Mesenchymal stem cell (in vitro differentiated cells and primary cell): ENCODE measurements at regions not wholly inside any gene's neighbourhood (a gene's known extent, or its start where the extent isn't known, plus 50 kb on each side); places are given as distances from the start of the nearest gene placed in this dataset.

Experiments
- DNase-seq: peaks from one replicate; pipeline ENCODE4 v3.0.0-alpha.2; 2013
- H2AFZ ChIP-seq: one replicate; pipeline ENCODE4 v1.6.1; 2013; ENCODE audit warnings: low read depth, mild to moderate bottlenecking, control low read depth, inconsistent platforms, low read length, moderate library complexity
- H2AK5ac ChIP-seq: 2 replicates; pipeline ENCODE4 v1.6.1; 2013; ENCODE audit warnings: low read length, moderate library complexity, mild to moderate bottlenecking, inconsistent platforms; ENCODE audit not compliant: severe bottlenecking
- H2BK120ac ChIP-seq: one replicate; pipeline ENCODE4 v1.6.1; 2013; ENCODE audit warnings: low read depth, mild to moderate bottlenecking, inconsistent platforms, low read length, moderate library complexity
- H2BK12ac ChIP-seq, 2 experiments: one replicate each; pipeline ENCODE4 v1.6.1; 2013; ENCODE audit warnings: inconsistent platforms in 2 of 2, low read length in 2 of 2, mild to moderate bottlenecking in 2 of 2, moderate library complexity in 2 of 2, control low read depth in 1 of 2
- H2BK15ac ChIP-seq: one replicate; pipeline ENCODE4 v1.6.1; 2013; ENCODE audit warnings: mild to moderate bottlenecking, low read depth, inconsistent platforms; ENCODE audit not compliant: poor library complexity, severe bottlenecking
- H2BK5ac ChIP-seq: 2 replicates; pipeline ENCODE4 v1.6.1; 2013; ENCODE audit warnings: low read depth, mild to moderate bottlenecking, low read length, control low read depth, inconsistent platforms; ENCODE audit not compliant: poor library complexity, severe bottlenecking
- H3K14ac ChIP-seq, 2 experiments: one replicate each; pipeline ENCODE4 v1.6.1; 2013; ENCODE audit warnings: inconsistent platforms in 2 of 2, low read length in 2 of 2, control low read depth in 1 of 2, mild to moderate bottlenecking in 1 of 2, moderate library complexity in 1 of 2
- H3K18ac ChIP-seq, 2 experiments: one replicate each; pipeline ENCODE4 v1.6.1; 2013; ENCODE audit warnings: inconsistent platforms in 2 of 2, low read length in 2 of 2, control low read depth in 1 of 2, low read depth in 1 of 2, mild to moderate bottlenecking in 1 of 2
- H3K23ac ChIP-seq, 2 experiments: one replicate each; pipeline ENCODE4 v1.6.1; 2013; ENCODE audit warnings: inconsistent platforms in 2 of 2, low read length in 2 of 2, mild to moderate bottlenecking in 2 of 2, moderate library complexity in 2 of 2, control low read depth in 1 of 2
- H3K27ac ChIP-seq: 2 replicates; pipeline ENCODE4 v1.5.1; 2013; ENCODE audit warnings: mild to moderate bottlenecking, moderate library complexity, low read length, control low read depth, inconsistent platforms; ENCODE audit not compliant: poor library complexity, severe bottlenecking
- H3K27me3 ChIP-seq, 2 experiments: 2 replicates each; pipeline versions ENCODE4 v1.6.1 to v1.7.0; 2013; ENCODE audit warnings: low read length in 2 of 2, mild to moderate bottlenecking in 2 of 2, moderate library complexity in 2 of 2, control low read depth in 1 of 2, inconsistent platforms in 1 of 2; ENCODE audit not compliant: control insufficient read depth in 1 of 2, insufficient read depth in 1 of 2
- H3K36me3 ChIP-seq, 2 experiments: 2 replicates each; pipeline versions ENCODE4 v1.6.1 to v1.7.0; 2013; ENCODE audit warnings: low read length in 2 of 2, control low read depth in 1 of 2, inconsistent platforms in 1 of 2, low read depth in 1 of 2, mild to moderate bottlenecking in 1 of 2; ENCODE audit not compliant: insufficient read depth in 2 of 2, control insufficient read depth in 1 of 2
- H3K4ac ChIP-seq, 2 experiments: one replicate each; pipeline ENCODE4 v1.6.1; 2013; ENCODE audit warnings: inconsistent platforms in 2 of 2, low read length in 2 of 2, mild to moderate bottlenecking in 2 of 2, moderate library complexity in 2 of 2, control low read depth in 1 of 2, low read depth in 1 of 2
- H3K4me1 ChIP-seq: 2 replicates; pipeline ENCODE4 v1.6.1; 2013; ENCODE audit warnings: low read depth, low read length, control low read depth; ENCODE audit not compliant: control insufficient read depth, insufficient read depth
- H3K4me2 ChIP-seq: 2 replicates; pipeline ENCODE4 v1.6.1; 2013; ENCODE audit warnings: low read length, mild to moderate bottlenecking, inconsistent platforms; ENCODE audit not compliant: poor library complexity, severe bottlenecking
- H3K4me3 ChIP-seq, 2 experiments: 2 replicates each; pipeline versions ENCODE4 v1.5.1 to v1.7.0; 2013; ENCODE audit warnings: low read length in 2 of 2, mild to moderate bottlenecking in 2 of 2, control low read depth in 1 of 2, low read depth in 1 of 2; ENCODE audit not compliant: insufficient read depth in 1 of 2
- H3K79me1 ChIP-seq: replicated peaks from 2 replicates; pipeline ENCODE4 v1.6.1; 2013; ENCODE audit warnings: mild to moderate bottlenecking, control low read depth, low read length, inconsistent platforms; ENCODE audit not compliant: poor library complexity, severe bottlenecking
- H3K9ac ChIP-seq: 2 replicates; pipeline ENCODE4 v1.7.0; 2013; ENCODE audit warnings: mild to moderate bottlenecking, low read length, moderate library complexity
- H3K9me3 ChIP-seq: 2 replicates; pipeline ENCODE4 v1.7.0; 2013; ENCODE audit warnings: mild to moderate bottlenecking, low read length; ENCODE audit not compliant: control insufficient read depth
- H4K8ac ChIP-seq: one replicate; pipeline ENCODE4 v1.6.1; 2013; ENCODE audit warnings: inconsistent platforms, mild to moderate bottlenecking, low read length, moderate library complexity
- H4K91ac ChIP-seq: one replicate; pipeline ENCODE4 v1.6.1; 2013; ENCODE audit warnings: mild to moderate bottlenecking, low read length, inconsistent platforms
- WGBS: methylation state at CpG from one replicate; pipeline ENCODE4 v1.1.7; 2013; ENCODE audit warnings: mixed read lengths; 5-methylcytosine and 5-hydroxymethylcytosine counted together

DNA sequence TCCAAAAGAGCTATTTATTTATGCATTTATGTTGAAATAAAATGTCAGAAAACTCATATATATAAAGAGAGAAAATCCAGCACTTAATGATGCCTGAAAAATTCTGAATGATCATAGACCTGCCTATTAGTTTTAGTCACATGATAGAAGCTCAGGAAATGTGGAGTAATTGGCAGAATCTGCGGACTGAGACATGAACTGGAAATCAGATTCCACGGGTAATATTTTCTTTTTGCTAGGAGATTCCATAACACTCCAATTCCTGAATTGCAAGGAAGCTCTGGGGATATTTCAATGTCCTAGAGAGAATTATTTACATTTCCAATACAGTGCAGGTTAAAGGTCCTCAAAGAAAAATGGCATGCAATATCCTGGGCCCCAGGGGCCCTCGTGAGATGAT is 778.8 kb downstream of the SEMA5A start:
- Histone ChIP-seq H2BK12ac (no peak overlapping the region), H3K4ac (no peak overlapping the region), H4K91ac (no peak overlapping the region), H2BK120ac (no peak overlapping the region), H3K18ac (no peak overlapping the region), H3K27me3 (no peaks in the 10 kb centered on the region), H2BK5ac (no peak overlapping the region), H4K8ac (no peak overlapping the region), H3K4me1 (no peaks in the 10 kb centered on the region), H2BK15ac (no peak overlapping the region), H3K14ac (no peak overlapping the region), H3K79me1 (no peaks in the 10 kb centered on the region), H2AK5ac (no peak overlapping the region), H3K27ac (no peak overlapping the region), H3K36me3 (no peaks in the 10 kb centered on the region), H3K9me3 (no peaks in the 10 kb centered on the region), H3K4me2 (no peak overlapping the region), H3K9ac (no peak overlapping the region), H3K4me3 (no peak overlapping the region), H2AFZ (no peak overlapping the region), H3K23ac (no peak overlapping the region)
- no peak for DNase-seq
- WGBS = 79% methylated on average over 3 of the region's 3 CpGs

DNA sequence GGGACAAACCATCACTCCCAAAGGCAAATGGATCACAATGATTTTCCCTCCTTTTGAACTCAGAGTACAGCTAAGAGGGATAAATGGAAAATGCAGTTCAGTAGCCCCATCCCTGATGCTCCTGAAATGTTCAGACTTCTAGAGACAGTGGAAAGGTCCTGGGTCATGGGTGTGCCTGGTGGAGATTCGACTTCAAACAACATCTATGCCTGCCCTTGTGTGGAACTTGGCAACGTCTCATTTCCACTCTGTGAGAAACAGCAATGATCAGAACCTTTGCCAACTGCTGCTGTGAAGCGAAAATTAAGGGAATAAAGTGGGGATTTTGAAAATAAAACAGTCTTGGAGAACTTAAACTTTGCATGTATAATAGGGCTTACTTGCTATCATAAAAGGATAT is 778.1 kb downstream of the SEMA5A start:
- WGBS = 87% methylated on average over 3 of the region's 3 CpGs
- DNase-seq = no peak

DNA sequence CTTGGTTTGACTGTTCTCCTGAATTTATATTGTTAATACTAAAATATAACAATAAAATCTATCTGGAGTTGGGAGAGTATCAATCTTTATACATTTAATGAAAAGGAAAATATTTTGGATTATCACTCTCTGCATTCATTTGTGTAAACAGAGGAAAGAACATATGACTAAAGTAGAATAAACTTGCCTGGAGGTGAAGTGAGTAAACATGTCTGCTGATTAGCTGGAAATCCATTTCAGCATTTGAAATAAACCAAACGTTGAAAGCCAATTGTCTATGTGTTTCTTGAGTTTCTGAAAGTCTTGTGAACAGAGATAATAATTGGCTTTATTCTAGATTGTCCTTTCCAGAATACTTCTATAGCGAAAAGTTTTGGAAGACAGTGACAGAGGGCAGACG is 776.2 kb downstream of the SEMA5A start:
- H3K27me3 ChIP-seq = no peaks in the 10 kb centered on the region
- no peak overlapping the region for H3K27ac ChIP-seq
- H2BK15ac ChIP-seq = no peak overlapping the region
- H2BK5ac ChIP-seq = no peak overlapping the region
- H4K8ac ChIP-seq = no peak overlapping the region
- no peaks in the 10 kb centered on the region for H3K79me1 ChIP-seq
- no peak overlapping the region for H2AK5ac ChIP-seq
- no peak overlapping the region for H3K18ac ChIP-seq
- no peak overlapping the region for H4K91ac ChIP-seq
- no peak overlapping the region for H3K4me3 ChIP-seq
- no peak overlapping the region for H3K14ac ChIP-seq
- no peaks in the 10 kb centered on the region for H3K4me1 ChIP-seq
- H3K9me3 ChIP-seq = no peaks in the 10 kb centered on the region
- H3K4ac ChIP-seq = no peak overlapping the region
- no peak overlapping the region for H2BK12ac ChIP-seq
- H2AFZ ChIP-seq = no peak overlapping the region
- no peak overlapping the region for H2BK120ac ChIP-seq
- H3K23ac ChIP-seq = no peak overlapping the region
- H3K36me3 ChIP-seq = no peaks in the 10 kb centered on the region
- no peak overlapping the region for H3K4me2 ChIP-seq
- H3K9ac ChIP-seq = no peak overlapping the region
- DNase-seq = no peak
- WGBS = 90% methylated on average over 3 of the region's 3 CpGs

More for the DNA sequence above, 778.1 kb downstream of the SEMA5A start:
- H3K18ac ChIP-seq = peak overlapping the region in 1 of 2 experiments; percentile 4
- no peak overlapping the region for H3K4me2 ChIP-seq
- no peak overlapping the region for H3K14ac ChIP-seq
- no peak overlapping the region for H2AK5ac ChIP-seq
- H4K8ac ChIP-seq = no peak overlapping the region
- H3K9ac ChIP-seq = no peak overlapping the region
- no peak overlapping the region for H2BK15ac ChIP-seq
- H3K4me1 ChIP-seq = no peaks in the 10 kb centered on the region
- H3K4me3 ChIP-seq = no peak overlapping the region
- H3K27ac ChIP-seq = no peak overlapping the region
- H3K23ac ChIP-seq = no peak overlapping the region
- H4K91ac ChIP-seq = no peak overlapping the region
- H2BK120ac ChIP-seq = no peak overlapping the region
- H3K36me3 ChIP-seq = no peaks in the 10 kb centered on the region
- H2BK5ac ChIP-seq = no peak overlapping the region
- H3K9me3 ChIP-seq = no peaks in the 10 kb centered on the region
- peak overlapping the region in 1 of 2 experiments; percentile 10 for H2BK12ac ChIP-seq
- no peak overlapping the region for H3K4ac ChIP-seq
- no peaks in the 10 kb centered on the region for H3K27me3 ChIP-seq
- H2AFZ ChIP-seq = no peak overlapping the region
- no peaks in the 10 kb centered on the region for H3K79me1 ChIP-seq

DNA sequence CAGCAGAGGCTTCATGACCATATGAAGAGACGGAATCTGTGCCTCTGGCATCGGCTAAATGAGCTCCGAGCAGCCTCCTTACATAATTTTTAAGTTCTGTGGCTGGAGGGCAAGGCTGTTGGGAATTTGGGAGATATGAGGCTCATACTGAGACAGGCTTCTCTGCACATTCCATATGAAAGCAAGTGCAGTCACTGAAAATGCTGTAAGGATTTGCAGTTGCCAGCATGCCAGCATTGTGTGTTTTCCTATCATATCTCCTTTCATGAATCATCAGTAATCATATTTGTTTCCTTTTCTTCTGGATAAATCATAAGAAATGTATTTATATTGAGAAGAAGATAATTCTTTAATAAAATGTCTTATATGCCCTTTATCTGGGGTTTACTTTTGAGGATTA is 775.4 kb downstream of the SEMA5A start:
- Histone ChIP-seq H2BK120ac (no peak overlapping the region), H3K18ac (no peak overlapping the region), H3K27ac (no peak overlapping the region), H3K4me3 (no peak overlapping the region), H3K36me3 (no peaks in the 10 kb centered on the region), H4K8ac (no peak overlapping the region), H2BK12ac (no peak overlapping the region), H3K4me1 (peaks cover 3% of the 10 kb centered on the region), H3K9ac (no peak overlapping the region), H4K91ac (no peak overlapping the region), H3K23ac (no peak overlapping the region), H3K4me2 (no peak overlapping the region), H2AK5ac (no peak overlapping the region), H3K9me3 (no peaks in the 10 kb centered on the region), H2BK15ac (no peak overlapping the region), H2AFZ (no peak overlapping the region), H3K79me1 (no peaks in the 10 kb centered on the region), H3K14ac (no peak overlapping the region), H3K4ac (no peak overlapping the region), H2BK5ac (no peak overlapping the region), H3K27me3 (no peaks in the 10 kb centered on the region)
- 100% methylated on average over 3 of the region's 3 CpGs for WGBS
- DNase-seq = no peak
